CD4-positive, alpha-beta memory T cell (primary cell): ENCODE measurements at regions not wholly inside any gene's neighbourhood (a gene's known extent, or its start where the extent isn't known, plus 50 kb on each side); places are given as distances from the start of the nearest gene placed in this dataset.
"Not testable (repeated sequence)": the region's sequence is repeated elsewhere in the genome, so short reads cannot be mapped to it uniquely, and the experiment has no call there.

Experiments used
- CTCF ChIA-PET: fragments of 350-600 bp; sonication (Branson Sonifier 250); formaldehyde crosslinking; loops from one replicate; lab custom pipeline; 2021; ENCODE audit warnings: inconsistent platforms; ENCODE audit not compliant: partially characterized antibody; lab: Charles Lee
- POLR2A ChIA-PET: fragments of 350-600 bp; sonication (Branson Sonifier 250); formaldehyde crosslinking; loops from one replicate; lab custom pipeline; 2021; ENCODE audit not compliant: partially characterized antibody; lab: Charles Lee
- DNase-seq, 5 donors: peaks; one replicate each; pipeline versions ENCODE4 v3.0.0 to v3.0.0-alpha.2; 2020 to 2022; ENCODE audit warnings: mixed read lengths in 1 of 5
- H3K27ac ChIP-seq: one replicate; pipeline ENCODE4 v1.7.0; 2013; ENCODE audit warnings: low read depth, low read length
- H3K27me3 ChIP-seq: 2 replicates; pipeline ENCODE4 v1.7.0; 2013; ENCODE audit warnings: mild to moderate bottlenecking, low read length, moderate library complexity; ENCODE audit not compliant: insufficient read depth
- H3K36me3 ChIP-seq: 2 replicates; pipeline ENCODE4 v1.7.0; 2013; ENCODE audit warnings: mild to moderate bottlenecking, low read length, moderate library complexity; ENCODE audit not compliant: insufficient read depth
- H3K4me1 ChIP-seq: 2 replicates; pipeline ENCODE4 v1.7.0; 2013; ENCODE audit warnings: mild to moderate bottlenecking, low read length, moderate library complexity; ENCODE audit not compliant: insufficient read depth
- H3K4me3 ChIP-seq, 2 donors: one replicate each; pipeline ENCODE4 v1.7.0; 2013; ENCODE audit warnings: low read length in 2 of 2, mild to moderate bottlenecking in 1 of 2
- H3K9me3 ChIP-seq, 2 donors: one replicate each; pipeline ENCODE4 v1.7.0; 2013; ENCODE audit warnings: low read length in 2 of 2, control low read depth in 1 of 2; ENCODE audit not compliant: control insufficient read depth in 1 of 2
- H3K27ac Mint-ChIP-seq, 7 donors: one replicate each; pipeline ENCODE4 v1.8.0; 2020 to 2021; ENCODE audit warnings: mixed read lengths in 7 of 7, mild to moderate bottlenecking in 6 of 7, inconsistent platforms in 3 of 7, moderate library complexity in 3 of 7
- H3K27me3 Mint-ChIP-seq, 2 donors: one replicate each; pipeline ENCODE4 v1.8.0; 2020 to 2021; ENCODE audit warnings: mixed read lengths in 2 of 2
- H3K36me3 Mint-ChIP-seq, 2 donors: one replicate each; pipeline ENCODE4 v1.8.0; 2020 to 2021; ENCODE audit warnings: mixed read lengths in 2 of 2, inconsistent platforms in 1 of 2, mild to moderate bottlenecking in 1 of 2
- H3K4me1 Mint-ChIP-seq, 4 donors: one replicate each; pipeline ENCODE4 v1.8.0; 2020 to 2021; ENCODE audit warnings: mixed read lengths in 4 of 4, mild to moderate bottlenecking in 1 of 4
- H3K4me3 Mint-ChIP-seq, 8 donors: one replicate each; pipeline ENCODE4 v1.8.0; 2020 to 2021; ENCODE audit warnings: mixed read lengths in 8 of 8, mild to moderate bottlenecking in 7 of 8, moderate library complexity in 6 of 8, inconsistent platforms in 3 of 8
- H3K9me3 Mint-ChIP-seq, 8 donors: one replicate each; pipeline ENCODE4 v1.8.0; 2020 to 2021; ENCODE audit warnings: mixed read lengths in 8 of 8, mild to moderate bottlenecking in 5 of 8, inconsistent platforms in 3 of 8, moderate library complexity in 1 of 8
- intact Hi-C: fragments of 100-400 bp; cut with micrococcal nuclease; formaldehyde crosslinking; loops from one replicate; pipeline ENCODE4 v1.15.1; 2023

- ChIA-PET POLR2A (no interaction called here), CTCF (interaction anchor here (0.6 to 7.1 kb wide), 14 partner anchors 10 to 953 kb away, joined by 3 to 133 read pairs (median 4); no protein-coding TSS in a partner anchor)
- Mint-ChIP-seq H3K27me3 (peaks cover 8 to 15% of the 10 kb centered on the region in 2 donors), H3K4me1 (peaks cover 0 to 2% (median under 1%) of the 10 kb centered on the region in 4 donors), H3K27ac (no peak overlapping the region), H3K36me3 (no peaks in the 10 kb centered on the region), H3K9me3 (no peaks in the 10 kb centered on the region), H3K4me3 (no peak overlapping the region)
- peaks cover 7% of the 10 kb centered on the region for H3K27me3 ChIP-seq
- H3K36me3 ChIP-seq: no peaks in the 10 kb centered on the region
- H3K4me3 ChIP-seq: no peak overlapping the region
- H3K4me1 ChIP-seq: no peaks in the 10 kb centered on the region
- DNase-seq: peak; percentile 67 to 76 (median 72)
- no peaks in the 10 kb centered on the region for H3K9me3 ChIP-seq
- H3K27ac ChIP-seq: no peak overlapping the region
- intact Hi-C loops: loop anchor here (1.0 kb wide), 3 partner anchors 899 to 943 kb away; no protein-coding TSS in a partner anchor
Measured at GRCh38 chr5:87780831-87781760, 368.4 kb upstream of the CCNH start.

GRCh38 chr5:87778876-87779275 is 366.1 kb upstream of the CCNH start:
- H3K27me3 Mint-ChIP-seq: peaks cover 11 to 13% of the 10 kb centered on the region in 2 donors
- H3K4me1 Mint-ChIP-seq: peaks cover 0 to 2% (median under 1%) of the 10 kb centered on the region in 4 donors
- Histone ChIP-seq H3K27ac (no peak overlapping the region), H3K4me3 (no peak overlapping the region), H3K36me3 (no peaks in the 10 kb centered on the region), H3K27me3 (peaks cover 7% of the 10 kb centered on the region), H3K4me1 (no peaks in the 10 kb centered on the region), H3K9me3 (no peaks in the 10 kb centered on the region)
- no peak for DNase-seq
- H3K4me3 Mint-ChIP-seq: no peak overlapping the region
- intact Hi-C loops: no loop called here
- POLR2A ChIA-PET: no interaction called here
- CTCF ChIA-PET: interaction anchor here (6.6 to 7.1 kb wide), 2 partner anchors 902 to 912 kb away, joined by 75 to 133 read pairs; no protein-coding TSS in a partner anchor
- H3K36me3 Mint-ChIP-seq: no peaks in the 10 kb centered on the region
- no peak overlapping the region for H3K27ac Mint-ChIP-seq
- H3K9me3 Mint-ChIP-seq: no peaks in the 10 kb centered on the region

GRCh38 chr5:87777877-87778276 is 365.1 kb upstream of the CCNH start:
- Histone ChIP-seq H3K36me3 (no peaks in the 10 kb centered on the region), H3K27me3 (peaks cover 7% of the 10 kb centered on the region), H3K4me3 (no peak overlapping the region), H3K9me3 (no peaks in the 10 kb centered on the region), H3K27ac (no peak overlapping the region), H3K4me1 (no peaks in the 10 kb centered on the region)
- no peak overlapping the region for H3K4me3 Mint-ChIP-seq
- CTCF ChIA-PET: interaction anchor here (1.2 to 7.1 kb wide), 3 partner anchors 903 to 950 kb away, joined by 3 to 133 read pairs (median 75); no protein-coding TSS in a partner anchor
- no peak overlapping the region for H3K27ac Mint-ChIP-seq
- no peaks in the 10 kb centered on the region for H3K9me3 Mint-ChIP-seq
- H3K36me3 Mint-ChIP-seq: no peaks in the 10 kb centered on the region
- peaks cover 0 to 2% (median under 1%) of the 10 kb centered on the region in 4 donors for H3K4me1 Mint-ChIP-seq
- H3K27me3 Mint-ChIP-seq: peaks cover 15 to 16% of the 10 kb centered on the region in 2 donors
- intact Hi-C loops: no loop called here
- no peak for DNase-seq
- POLR2A ChIA-PET: no interaction called here

GRCh38 chr5:87776785-87777184 is 364.1 kb upstream of the CCNH start:
- H3K27me3 Mint-ChIP-seq: peaks cover 12 to 14% of the 10 kb centered on the region in 2 donors
- POLR2A ChIA-PET: no interaction called here

GRCh38 chr5:87776302-87776701 is 363.6 kb upstream of the CCNH start:
- H3K9me3 Mint-ChIP-seq, H3K36me3 Mint-ChIP-seq, H3K4me1 Mint-ChIP-seq, H3K9me3 ChIP-seq, H3K27me3 ChIP-seq, H3K27ac Mint-ChIP-seq, POLR2A ChIA-PET, H3K4me1 ChIP-seq, intact Hi-C loops, H3K27ac ChIP-seq, CTCF ChIA-PET, H3K4me3 Mint-ChIP-seq, H3K4me3 ChIP-seq, H3K36me3 ChIP-seq, DNase-seq: not testable (repeated sequence)
- peaks cover 11 to 15% of the 10 kb centered on the region in 2 donors for H3K27me3 Mint-ChIP-seq

More at GRCh38 chr5:87776785-87777184, 364.1 kb upstream of the CCNH start:
- Histone ChIP-seq H3K27ac (no peak overlapping the region), H3K9me3 (no peaks in the 10 kb centered on the region), H3K36me3 (no peaks in the 10 kb centered on the region), H3K27me3 (peaks cover 6% of the 10 kb centered on the region), H3K4me1 (no peaks in the 10 kb centered on the region), H3K4me3 (no peak overlapping the region)
- peaks cover 0 to 2% (median under 1%) of the 10 kb centered on the region in 4 donors for H3K4me1 Mint-ChIP-seq
- no peaks in the 10 kb centered on the region for H3K36me3 Mint-ChIP-seq
- no peak overlapping the region for H3K27ac Mint-ChIP-seq
- no peak overlapping the region for H3K4me3 Mint-ChIP-seq
- intact Hi-C loops: no loop called here
- CTCF ChIA-PET: interaction anchor here (1.2 kb wide), 1 partner anchor 951 kb away, joined by 3 read pairs; no protein-coding TSS in a partner anchor
- no peak for DNase-seq
- no peaks in the 10 kb centered on the region for H3K9me3 Mint-ChIP-seq

- no peaks in the 10 kb centered on the region for H3K9me3 Mint-ChIP-seq
- Histone ChIP-seq H3K27me3 (no peaks in the 10 kb centered on the region), H3K36me3 (no peaks in the 10 kb centered on the region), H3K4me3 (no peak overlapping the region), H3K4me1 (no peaks in the 10 kb centered on the region), H3K27ac (no peak overlapping the region), H3K9me3 (no peaks in the 10 kb centered on the region)
- POLR2A ChIA-PET: no interaction called here
- peaks cover 12 to 16% of the 10 kb centered on the region in 2 donors for H3K27me3 Mint-ChIP-seq
- no peaks in the 10 kb centered on the region for H3K36me3 Mint-ChIP-seq
- no peak for DNase-seq
- intact Hi-C loops: no loop called here
- peaks cover 0 to 2% (median 0%) of the 10 kb centered on the region in 4 donors for H3K4me1 Mint-ChIP-seq
- H3K4me3 Mint-ChIP-seq: no peak overlapping the region
- CTCF ChIA-PET: no interaction called here
- no peak overlapping the region for H3K27ac Mint-ChIP-seq
Measured at GRCh38 chr5:87775228-87775627, 362.5 kb upstream of the CCNH start.

- CTCF ChIA-PET: no interaction called here
Measured at GRCh38 chr5:87774804-87775203, 362.1 kb upstream of the CCNH start.

More at GRCh38 chr5:87774804-87775203, 362.1 kb upstream of the CCNH start:
- H3K4me3 Mint-ChIP-seq: no peak overlapping the region
- H3K27ac ChIP-seq: no peak overlapping the region
- H3K36me3 Mint-ChIP-seq: no peaks in the 10 kb centered on the region
- no peak for DNase-seq
- H3K4me1 ChIP-seq: no peaks in the 10 kb centered on the region
- no peak overlapping the region for H3K27ac Mint-ChIP-seq
- no peaks in the 10 kb centered on the region for H3K9me3 ChIP-seq
- no peaks in the 10 kb centered on the region for H3K36me3 ChIP-seq
- H3K4me1 Mint-ChIP-seq: peaks cover 0 to 2% (median 0%) of the 10 kb centered on the region in 4 donors
- peaks cover 14 to 19% of the 10 kb centered on the region in 2 donors for H3K27me3 Mint-ChIP-seq
- intact Hi-C loops: no loop called here
- no peaks in the 10 kb centered on the region for H3K9me3 Mint-ChIP-seq
- no peak overlapping the region for H3K4me3 ChIP-seq
- no peaks in the 10 kb centered on the region for H3K27me3 ChIP-seq
- POLR2A ChIA-PET: no interaction called here
